ENCODE measurements at regions not wholly inside any gene's neighbourhood (a gene's known extent, or its start where the extent isn't known, plus 50 kb on each side); places are given as distances from the start of the nearest gene placed in this dataset.

GRCh38 chr16:54365990-54366634 is 79.5 kb upstream of the IRX3 start:
- TF ChIP-seq, protein P1, sequence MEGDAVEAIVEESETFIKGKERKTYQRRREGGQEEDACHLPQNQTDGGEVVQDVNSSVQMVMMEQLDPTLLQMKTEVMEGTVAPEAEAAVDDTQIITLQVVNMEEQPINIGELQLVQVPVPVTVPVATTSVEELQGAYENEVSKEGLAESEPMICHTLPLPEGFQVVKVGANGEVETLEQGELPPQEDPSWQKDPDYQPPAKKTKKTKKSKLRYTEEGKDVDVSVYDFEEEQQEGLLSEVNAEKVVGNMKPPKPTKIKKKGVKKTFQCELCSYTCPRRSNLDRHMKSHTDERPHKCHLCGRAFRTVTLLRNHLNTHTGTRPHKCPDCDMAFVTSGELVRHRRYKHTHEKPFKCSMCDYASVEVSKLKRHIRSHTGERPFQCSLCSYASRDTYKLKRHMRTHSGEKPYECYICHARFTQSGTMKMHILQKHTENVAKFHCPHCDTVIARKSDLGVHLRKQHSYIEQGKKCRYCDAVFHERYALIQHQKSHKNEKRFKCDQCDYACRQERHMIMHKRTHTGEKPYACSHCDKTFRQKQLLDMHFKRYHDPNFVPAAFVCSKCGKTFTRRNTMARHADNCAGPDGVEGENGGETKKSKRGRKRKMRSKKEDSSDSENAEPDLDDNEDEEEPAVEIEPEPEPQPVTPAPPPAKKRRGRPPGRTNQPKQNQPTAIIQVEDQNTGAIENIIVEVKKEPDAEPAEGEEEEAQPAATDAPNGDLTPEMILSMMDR (conservative IDR thresholded peaks at IDR 0.05 in 1 of 2, IDR thresholded peaks at IDR 0.05 in 1 of 2; ENCODE audit: extremely low read depth in 1 of 2, insufficient read depth in 1 of 2, low read depth in 1 of 2, low read length in 2 of 2), result no peak
- TF ChIP-seq EZH2 (IDR thresholded peaks at IDR 0.05; ENCODE audit: borderline replicate concordance, low read length), result no peak
